KG1 (cell line): ENCODE measurements at regions not wholly inside any gene's neighbourhood (a gene's known extent, or its start where the extent isn't known, plus 50 kb on each side); places are given as distances from the start of the nearest gene placed in this dataset.
"Not testable (repeated sequence)": the region's sequence is repeated elsewhere in the genome, so short reads cannot be mapped to it uniquely, and the experiment has no call there.

Source experiments
- DNase-seq: peaks from one replicate; lab custom pipeline; 2025; lab: John Stamatoyannopoulos, UW

GRCh38 chr11:116666673-116667249 lies 106.0 kb downstream of the BUD13 start:
- not testable (repeated sequence) for DNase-seq

- no peak for DNase-seq
Observed at GRCh38 chr11:116665523-116665922, 107.3 kb downstream of the BUD13 start.

GRCh38 chr11:116661056-116661455 lies 111.7 kb downstream of the BUD13 start:
- no peak for DNase-seq

GRCh38 chr11:116660011-116660410 lies 112.8 kb downstream of the BUD13 start:
- no peak for DNase-seq

GRCh38 chr11:116658876-116659535 lies 113.8 kb downstream of the BUD13 start:
- DNase-seq = no peak

GRCh38 chr11:116657842-116658825 lies 114.7 kb downstream of the BUD13 start:
- DNase-seq = no peak

GRCh38 chr11:116656011-116656410 lies 116.8 kb downstream of the BUD13 start:
- no peak for DNase-seq

GRCh38 chr11:116654526-116654925 lies 118.3 kb downstream of the BUD13 start:
- DNase-seq = no peak

GRCh38 chr11:116653206-116653605 lies 119.6 kb downstream of the BUD13 start:
- no peak for DNase-seq

GRCh38 chr11:116651737-116652237 lies 121.0 kb downstream of the BUD13 start:
- no peak for DNase-seq

GRCh38 chr11:116651098-116651736 lies 121.6 kb downstream of the BUD13 start:
- no peak for DNase-seq

- no peak for DNase-seq
Observed at GRCh38 chr11:116650052-116650451, 122.7 kb downstream of the BUD13 start.

GRCh38 chr11:116649268-116649667 lies 123.5 kb downstream of the BUD13 start:
- no peak for DNase-seq

- no peak for DNase-seq
Observed at GRCh38 chr11:116648247-116649174, 124.3 kb downstream of the BUD13 start.

- no peak for DNase-seq
Observed at GRCh38 chr11:116647305-116648080, 125.3 kb downstream of the BUD13 start.

GRCh38 chr11:116646191-116646590 lies 126.6 kb downstream of the BUD13 start:
- no peak for DNase-seq

- DNase-seq = no peak
Observed at GRCh38 chr11:116644941-116645305, 127.9 kb downstream of the BUD13 start.

- DNase-seq = no peak
Observed at GRCh38 chr11:116644201-116644940, 128.4 kb downstream of the BUD13 start.

- DNase-seq = no peak
Observed at GRCh38 chr11:116643521-116643920, 129.3 kb downstream of the BUD13 start.

- no peak for DNase-seq
Observed at GRCh38 chr11:116642902-116643301, 129.9 kb downstream of the BUD13 start.
